HG03280 (cell line): ENCODE measurements at regions not wholly inside any gene's neighbourhood (a gene's known extent, or its start where the extent isn't known, plus 50 kb on each side); places are given as distances from the start of the nearest gene placed in this dataset.

ENCODE experiments used
- ATAC-seq: cut with Tn5 transposase; IDR thresholded peaks from one replicate; pipeline ENCODE4 v1.9.1; 2021; ENCODE audit warnings: mild to moderate bottlenecking, moderate library complexity; ENCODE audit not compliant: unreplicated experiment

DNA sequence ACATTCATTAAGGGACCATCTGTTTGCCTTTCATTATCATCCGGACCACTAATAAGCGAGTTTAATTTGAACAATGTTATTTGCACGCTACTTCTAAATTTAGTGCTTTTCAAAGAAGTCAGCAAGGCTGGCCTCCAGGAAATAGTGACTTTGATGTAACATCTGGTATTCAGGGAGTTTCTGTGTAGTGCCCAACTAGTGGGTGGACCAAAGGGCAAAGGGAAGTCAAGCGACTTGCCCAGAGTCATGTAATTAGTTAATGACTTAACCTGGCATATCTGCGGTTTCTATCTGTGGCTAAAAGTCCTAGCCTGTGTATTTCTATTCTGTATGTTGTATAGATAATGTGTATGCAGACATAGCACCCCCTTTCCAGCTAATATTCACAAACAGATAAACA, 56.3 kb upstream of the LCORL start:
- ATAC-seq, result no peak

GRCh38 chr4:18075823-18076433, 54.4 kb upstream of the LCORL start:
- peak; percentile 45 for ATAC-seq

DNA sequence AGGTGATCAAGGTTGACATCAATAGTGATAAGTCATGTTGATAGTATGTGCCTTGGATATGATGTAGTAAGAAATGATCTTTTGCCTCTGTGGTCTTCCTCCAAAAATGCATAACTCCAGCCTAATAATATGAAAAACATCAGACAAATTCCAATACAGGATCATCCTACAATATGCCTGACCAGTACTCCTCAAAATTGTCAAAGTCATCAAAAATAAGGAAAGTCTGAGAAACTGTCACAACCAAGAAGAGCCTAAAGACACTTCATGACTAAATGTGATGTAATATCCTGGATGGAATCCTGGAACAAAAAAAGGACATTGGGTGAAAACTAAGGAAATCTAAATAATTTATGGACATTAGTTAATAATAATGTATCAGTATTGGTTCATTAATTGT, 50.3 kb upstream of the LCORL start:
- no peak for ATAC-seq
